Dermis microvascular lymphatic vessel endothelial cell (primary cell): ENCODE measurements at regions not wholly inside any gene's neighbourhood (a gene's known extent, or its start where the extent isn't known, plus 50 kb on each side); places are given as distances from the start of the nearest gene placed in this dataset.
"Not testable (repeated sequence)": the region's sequence is repeated elsewhere in the genome, so short reads cannot be mapped to it uniquely, and the experiment has no call there.

Experiments used
- DNase-seq, 2 donors: peaks; one replicate each; pipeline versions ENCODE4 v3.0.0 to v3.0.0-alpha.2; 2010; ENCODE audit warnings: low read depth in 2 of 2

- no peak for DNase-seq
Observed at GRCh38 chr5:102664616-102665335, 90.3 kb upstream of the PAM start.

- no peak for DNase-seq
Observed at GRCh38 chr5:102666164-102666946, 88.8 kb upstream of the PAM start.

- no peak for DNase-seq
Observed at GRCh38 chr5:102668220-102668932, 86.7 kb upstream of the PAM start.

DNA sequence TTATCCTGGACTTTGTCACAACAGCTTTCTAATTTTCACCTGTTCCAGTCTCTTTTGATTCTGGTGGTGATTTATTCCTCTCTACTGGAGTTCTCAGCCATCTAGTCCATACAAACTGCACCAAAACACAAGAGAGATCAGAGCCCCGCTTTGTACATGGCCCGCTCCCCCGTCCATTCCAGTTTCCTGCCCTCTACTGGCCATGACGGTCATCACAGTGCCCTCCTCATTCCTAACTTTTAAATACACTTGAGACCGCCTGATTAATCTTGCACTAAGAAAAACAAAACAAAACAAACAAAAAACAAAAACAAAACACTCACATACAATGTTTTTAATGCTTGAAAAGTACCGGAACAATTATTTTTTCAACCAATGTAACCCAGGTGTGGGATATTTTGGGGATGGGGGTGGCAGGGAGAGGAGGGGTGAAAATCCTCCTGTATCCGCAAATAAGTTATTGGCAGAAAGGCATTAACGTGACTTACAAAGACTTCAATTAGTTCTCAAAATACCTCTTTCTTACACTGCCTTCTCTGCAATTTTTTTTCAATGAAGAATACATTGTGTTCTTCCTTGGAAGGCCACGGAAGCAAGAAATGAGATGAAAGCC, 84.8 kb upstream of the PAM start:
- peak in 1 of 2 donors; percentile 19 for DNase-seq

DNA sequence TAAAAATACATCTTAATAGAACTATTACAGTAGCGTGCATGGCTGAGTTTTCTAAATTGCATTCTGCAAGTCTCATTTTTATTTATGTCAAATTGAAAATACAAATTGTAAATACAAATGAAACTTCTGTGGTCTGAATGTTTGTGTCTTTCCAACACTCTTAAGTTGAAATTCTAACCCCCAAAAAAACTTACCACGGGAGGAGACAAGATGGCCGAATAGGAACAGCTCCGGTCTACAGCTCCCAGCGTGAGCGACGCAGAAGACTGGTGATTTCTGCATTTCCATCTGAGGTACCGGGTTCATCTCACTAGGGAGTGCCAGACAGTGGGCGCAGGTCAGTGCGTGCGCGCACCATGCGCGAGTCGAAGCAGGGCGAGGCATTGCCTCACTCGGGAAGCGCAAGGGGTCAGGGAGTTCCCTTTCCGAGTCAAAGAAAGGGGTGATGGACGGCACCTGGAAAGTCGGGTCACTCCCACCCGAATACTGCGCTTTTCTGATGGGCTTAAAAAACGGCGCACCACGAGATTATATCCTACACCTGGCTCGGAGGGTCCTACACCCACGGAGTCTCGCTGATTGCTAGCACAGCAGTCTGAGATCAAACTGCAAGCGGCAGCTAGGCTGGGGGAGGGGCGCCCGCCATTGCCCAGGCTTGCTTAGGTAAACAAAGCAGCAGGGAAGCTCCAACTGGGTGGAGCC, 83.9 kb upstream of the PAM start:
- not testable (repeated sequence) for DNase-seq

DNA sequence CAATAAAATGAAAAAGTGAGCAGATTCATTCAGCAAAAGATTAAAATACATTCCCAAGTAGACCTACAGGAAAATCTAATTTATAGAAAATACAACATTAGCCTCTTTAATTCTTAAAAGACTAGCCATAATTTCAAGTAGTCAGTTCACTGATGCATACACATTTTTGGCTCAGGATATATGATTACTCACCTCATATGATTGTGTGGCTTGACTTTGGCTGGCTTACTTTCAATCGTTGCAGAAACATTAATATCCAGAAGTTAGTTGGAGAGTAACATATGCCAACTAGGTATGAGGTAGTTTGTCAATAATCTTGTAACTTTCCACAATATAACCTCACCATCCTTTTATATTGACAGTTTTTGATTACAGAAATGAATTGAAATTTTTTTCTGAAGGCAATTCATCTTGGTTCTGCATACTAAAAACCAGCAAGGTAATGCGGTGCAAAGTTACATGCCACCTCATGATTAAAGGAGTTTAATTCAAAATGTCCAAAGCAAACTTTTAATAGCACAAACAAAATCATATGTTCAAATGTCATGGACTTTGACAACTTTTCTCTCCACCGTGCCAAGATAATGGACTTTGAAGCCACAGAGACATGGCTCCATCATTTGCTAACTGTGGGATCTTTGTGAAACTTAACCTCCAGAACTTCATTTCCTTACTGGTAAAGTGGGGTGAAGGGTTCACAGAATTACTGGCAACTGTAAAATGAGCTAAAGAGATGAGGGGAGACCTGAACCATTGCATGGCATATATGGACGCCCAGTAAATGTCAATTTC, 76.6 kb upstream of the PAM start:
- DNase-seq: no peak

DNA sequence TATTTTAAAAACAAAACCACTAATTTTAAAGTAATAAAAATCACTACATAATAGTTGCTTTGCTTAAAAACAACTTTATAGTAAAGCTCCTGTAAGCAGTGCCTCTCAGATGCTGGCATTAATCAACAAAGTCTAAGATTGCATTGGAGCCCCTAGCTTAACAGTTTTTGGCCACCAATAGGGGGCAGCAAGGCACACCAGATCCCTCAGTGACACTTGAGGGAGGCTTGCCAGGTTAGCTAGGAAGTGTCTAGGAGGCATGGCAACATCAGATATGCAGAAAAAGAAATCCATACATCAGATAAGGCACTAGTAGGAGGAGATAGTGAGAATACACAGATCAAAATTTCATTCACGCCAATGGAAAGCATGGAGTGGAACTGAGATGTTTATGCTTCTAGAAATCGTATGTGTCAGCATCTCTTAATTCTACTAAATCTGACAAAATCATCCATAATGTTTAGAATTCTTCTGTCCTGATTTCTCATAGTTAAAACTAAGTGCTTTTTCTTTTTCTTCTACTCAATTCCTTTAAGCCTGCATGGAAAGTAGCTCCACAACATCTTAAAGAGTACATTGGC, 73.6 kb upstream of the PAM start:
- DNase-seq: peak; percentile 37 to 79

DNA sequence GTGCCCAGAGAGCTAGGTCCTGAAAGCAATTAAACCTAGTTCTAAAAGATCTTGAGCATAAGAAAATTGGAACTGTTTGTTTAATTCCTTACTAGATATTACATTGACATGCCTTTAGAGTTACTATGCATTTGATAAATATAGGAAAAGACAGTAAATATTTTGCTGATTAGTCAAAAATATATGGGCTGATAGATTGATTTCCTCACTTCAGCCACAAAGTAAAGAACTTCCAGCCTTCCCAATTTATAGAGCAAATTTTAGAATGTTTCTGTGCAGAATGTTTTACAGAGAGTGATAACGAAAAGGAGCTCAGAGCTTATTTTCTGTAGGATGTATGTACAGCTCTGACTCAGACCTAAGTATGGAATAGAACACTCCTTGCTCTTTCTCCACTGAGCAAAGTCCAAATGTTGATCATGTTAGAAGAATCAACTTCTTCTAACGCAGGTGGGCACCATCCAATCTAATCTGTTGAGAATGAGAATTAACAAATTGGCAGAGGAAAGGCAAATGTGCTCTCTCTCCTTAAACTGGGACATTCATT, 72.9 kb upstream of the PAM start:
- DNase-seq: no peak

GRCh38 chr5:102688076-102688475, 67.0 kb upstream of the PAM start:
- DNase-seq: not testable (repeated sequence)

DNA sequence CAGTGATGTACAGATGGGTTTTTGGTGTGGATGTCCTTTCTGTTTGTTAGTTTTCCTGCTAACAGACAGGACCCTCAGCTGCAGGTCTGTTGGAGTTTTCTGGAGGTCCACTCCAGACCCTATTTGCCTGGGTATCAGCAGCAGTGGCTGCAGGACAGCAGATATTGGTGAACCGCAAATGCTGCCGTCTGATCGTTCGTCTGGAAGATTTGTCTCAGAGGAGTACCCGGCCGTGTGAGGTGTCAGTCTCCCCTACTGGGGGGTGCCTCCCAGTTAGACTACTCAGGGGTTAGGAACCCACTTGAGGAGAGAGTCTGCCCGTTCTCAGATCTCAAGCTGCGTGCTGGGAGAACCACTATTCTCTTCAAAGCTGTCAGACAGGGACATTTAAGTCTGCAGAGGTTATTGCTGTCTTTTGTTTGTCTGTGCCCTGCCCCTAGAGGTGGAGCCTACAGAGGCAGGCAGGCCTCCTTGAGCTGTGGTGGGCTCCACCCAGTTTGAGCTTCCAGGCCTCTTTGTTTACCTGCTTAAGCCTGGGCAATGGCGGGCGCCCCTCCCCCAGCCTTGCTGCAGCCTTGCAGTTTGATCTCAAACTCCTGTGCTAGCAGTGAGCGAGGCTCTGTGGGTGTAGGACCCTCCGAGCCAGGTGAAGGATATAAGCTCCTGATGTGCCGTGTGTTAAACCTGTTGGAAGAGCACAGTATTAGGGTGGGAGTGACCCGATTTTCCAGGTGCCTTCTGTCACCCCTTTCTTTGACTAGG, 66.3 kb upstream of the PAM start:
- not testable (repeated sequence) for DNase-seq

DNA sequence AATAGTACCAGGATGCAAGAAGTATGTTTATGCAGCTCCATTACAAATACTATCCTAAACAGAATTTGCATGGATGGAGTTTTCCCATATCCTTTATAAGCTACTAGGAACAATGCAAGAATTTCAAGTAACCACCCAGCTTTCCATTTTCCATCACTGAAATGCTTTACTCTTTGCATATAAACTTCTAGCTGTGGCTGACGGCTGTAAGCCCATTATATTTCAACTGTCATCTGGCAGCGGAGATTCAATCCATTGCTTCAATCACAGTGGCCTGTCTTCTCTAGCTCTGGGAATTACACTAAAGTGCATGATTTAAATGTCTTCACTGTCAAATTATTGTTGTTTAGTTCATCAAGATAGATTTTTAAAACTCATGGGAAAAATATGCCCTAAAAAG, 64.2 kb upstream of the PAM start:
- DNase-seq: no peak

- no peak for DNase-seq
Observed at GRCh38 chr5:102691434-102691833, 63.7 kb upstream of the PAM start.

- DNase-seq: no peak
Observed at GRCh38 chr5:102700120-102700831, 54.8 kb upstream of the PAM start.

DNA sequence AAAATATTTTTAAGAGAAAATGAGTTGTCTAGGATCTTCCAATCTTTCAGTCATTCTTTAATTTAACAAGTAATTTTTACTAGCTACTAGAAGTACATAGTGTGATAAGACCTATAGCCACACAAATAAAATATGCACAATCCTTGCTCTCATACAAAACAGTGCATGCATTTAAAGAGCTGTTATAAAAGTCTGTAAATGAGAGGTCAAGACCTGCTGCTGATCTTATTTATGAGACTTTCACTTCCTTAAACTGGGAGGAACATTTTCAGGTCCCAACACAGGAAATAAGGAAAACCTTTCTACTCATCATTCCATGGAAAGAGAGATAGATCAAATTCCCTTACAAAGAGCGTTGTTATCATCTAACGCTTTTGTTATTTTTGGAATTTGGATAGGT, 54.2 kb upstream of the PAM start:
- DNase-seq: no peak

DNA sequence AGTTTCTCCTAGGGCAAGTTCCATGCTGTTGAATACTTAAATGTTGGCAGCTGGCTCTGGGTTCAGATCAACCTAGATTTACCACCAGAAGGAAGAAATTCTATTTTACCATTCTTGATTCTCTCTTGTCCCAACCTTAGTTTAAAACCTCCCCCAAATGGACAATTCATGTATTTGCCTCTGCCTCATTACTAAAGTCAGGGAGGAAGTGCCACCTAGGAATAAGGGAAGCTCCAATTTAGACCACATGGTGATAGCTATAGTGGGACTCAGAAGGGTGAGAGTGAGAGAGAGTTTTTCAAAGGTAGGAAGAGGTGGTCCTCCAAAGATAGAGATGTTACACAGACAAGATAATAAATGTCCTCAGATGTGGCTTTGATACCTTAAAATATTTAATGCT, 53.4 kb upstream of the PAM start:
- DNase-seq: no peak
